Renal pelvis (tissue), 1 donor: ENCODE measurements at regions not wholly inside any gene's neighbourhood (a gene's known extent, or its start where the extent isn't known, plus 50 kb on each side); places are given as distances from the start of the nearest gene placed in this dataset.
"Not testable (repeated sequence)": the region's sequence is repeated elsewhere in the genome, so short reads cannot be mapped to it uniquely, and the experiment has no call there.

Experiments
- DNase-seq: peaks from one replicate; pipeline ENCODE4 v3.0.0-alpha.2; 2013

DNA sequence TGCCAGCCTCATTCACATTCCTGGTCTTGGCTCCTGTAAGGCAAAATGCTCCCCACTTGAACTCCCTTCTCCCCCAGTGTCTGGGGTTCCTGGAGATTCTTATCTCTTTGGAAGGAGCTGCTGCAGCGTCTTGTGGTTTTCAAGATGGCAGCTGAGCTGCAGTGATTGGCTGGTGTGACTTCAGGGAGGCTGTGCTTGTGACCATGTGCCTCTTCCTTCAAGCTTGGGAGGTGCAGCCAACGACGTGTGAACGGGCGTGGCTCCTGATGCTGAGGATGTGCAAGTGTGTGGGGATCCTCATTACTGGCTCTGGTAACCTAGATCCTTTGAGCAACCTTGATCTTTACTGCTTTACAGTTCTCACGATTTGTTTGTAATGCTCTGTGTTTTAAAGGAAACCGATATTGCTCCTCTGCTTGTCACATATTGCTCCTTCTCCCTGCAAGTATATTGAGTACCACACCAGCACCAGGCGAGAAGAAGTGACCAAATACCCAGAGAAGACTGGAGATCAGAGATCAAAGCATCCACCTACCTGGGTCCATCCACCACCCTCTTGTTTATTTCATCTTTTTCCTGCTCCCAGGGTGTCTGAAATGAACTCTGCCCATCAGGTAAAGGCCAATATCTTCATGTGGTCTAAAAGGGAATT, 208.5 kb downstream of the FGF9 start:
- DNase-seq: no peak

GRCh38 chr13:21882766-21883165, 211.9 kb downstream of the FGF9 start:
- no peak for DNase-seq

- DNase-seq: no peak
Observed at GRCh38 chr13:21883713-21884112, 212.8 kb downstream of the FGF9 start.

DNA sequence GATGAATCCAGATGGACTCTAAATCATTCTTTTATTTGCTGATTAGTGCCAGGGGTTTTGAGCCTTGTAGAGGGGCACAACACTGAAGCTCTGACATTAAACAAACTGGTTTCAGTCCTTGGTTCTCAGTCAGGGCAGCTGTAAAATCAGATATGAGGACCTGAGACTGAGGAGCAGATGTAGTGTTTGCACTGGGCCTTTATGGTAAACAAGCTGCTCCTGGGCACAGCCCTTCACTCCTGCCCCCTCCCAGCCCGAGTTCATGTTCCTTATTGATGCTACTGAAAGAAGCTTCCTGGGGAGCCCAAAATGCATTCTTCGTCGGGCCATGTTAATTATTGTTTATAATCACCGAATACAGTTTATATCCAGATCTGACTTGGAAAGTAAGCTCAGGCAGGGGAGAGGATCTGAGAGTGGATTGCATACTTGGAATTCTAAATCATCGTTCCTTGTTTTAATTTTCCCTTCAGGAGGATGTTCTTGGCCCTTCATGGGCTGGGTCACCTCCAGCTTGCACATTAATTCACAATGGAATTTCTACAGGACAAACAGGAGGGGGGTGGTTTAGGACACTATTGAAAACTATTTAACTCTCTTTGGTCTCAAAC, 213.5 kb downstream of the FGF9 start:
- no peak for DNase-seq

GRCh38 chr13:21884965-21885567, 214.2 kb downstream of the FGF9 start:
- DNase-seq: no peak

GRCh38 chr13:21885714-21886224, 214.9 kb downstream of the FGF9 start:
- DNase-seq: no peak

- no peak for DNase-seq
Observed at GRCh38 chr13:21889651-21890050, 218.8 kb downstream of the FGF9 start.

- not testable (repeated sequence) for DNase-seq
Observed at GRCh38 chr13:21890220-21890619, 219.3 kb downstream of the FGF9 start.

GRCh38 chr13:21894091-21894490, 223.2 kb downstream of the FGF9 start:
- DNase-seq: no peak

GRCh38 chr13:21894703-21895699, 224.1 kb downstream of the FGF9 start:
- DNase-seq: no peak

GRCh38 chr13:21895779-21896178, 224.9 kb downstream of the FGF9 start:
- DNase-seq: no peak

- no peak for DNase-seq
Observed at GRCh38 chr13:21897161-21897560, 226.3 kb downstream of the FGF9 start.

DNA sequence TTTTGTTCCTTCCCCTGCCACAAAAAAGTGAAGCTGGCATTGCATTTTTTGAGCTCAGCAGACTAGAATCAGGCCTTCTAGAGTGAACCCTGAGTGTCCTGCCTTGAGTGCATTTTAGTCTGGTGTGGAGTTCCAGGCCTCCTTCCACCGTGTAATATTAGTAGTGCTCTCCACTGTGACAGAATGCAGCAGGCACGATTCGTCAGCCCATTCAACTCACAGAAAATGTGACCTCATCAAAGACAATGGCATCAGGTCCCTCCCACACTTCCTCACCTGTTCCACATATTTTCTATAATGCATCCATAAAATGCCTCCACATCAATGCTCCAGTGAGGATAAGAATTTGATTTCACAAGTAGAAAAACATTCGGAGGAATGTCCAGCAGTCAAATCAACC, 227.6 kb downstream of the FGF9 start:
- no peak for DNase-seq

DNA sequence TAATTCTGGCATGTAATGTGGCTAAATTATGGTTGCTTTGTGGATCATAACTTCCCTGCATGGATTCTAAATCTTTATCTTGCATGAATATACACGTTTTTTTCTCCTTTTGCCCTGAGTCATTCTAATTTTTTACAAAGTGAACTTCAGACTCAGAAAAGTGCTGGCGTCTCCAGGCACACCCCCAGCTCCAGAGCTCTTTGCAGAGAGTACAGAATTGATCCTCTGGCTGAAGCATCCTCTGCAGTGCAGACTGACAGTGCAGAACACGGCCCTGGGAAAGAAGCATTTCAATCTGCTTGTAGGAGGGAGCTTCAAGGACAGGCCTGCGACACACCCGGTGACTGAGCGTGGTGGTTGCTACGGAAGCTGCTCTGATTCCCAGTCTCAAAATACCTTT, 228.1 kb downstream of the FGF9 start:
- DNase-seq: no peak

GRCh38 chr13:21901336-21901735, 230.5 kb downstream of the FGF9 start:
- no peak for DNase-seq

DNA sequence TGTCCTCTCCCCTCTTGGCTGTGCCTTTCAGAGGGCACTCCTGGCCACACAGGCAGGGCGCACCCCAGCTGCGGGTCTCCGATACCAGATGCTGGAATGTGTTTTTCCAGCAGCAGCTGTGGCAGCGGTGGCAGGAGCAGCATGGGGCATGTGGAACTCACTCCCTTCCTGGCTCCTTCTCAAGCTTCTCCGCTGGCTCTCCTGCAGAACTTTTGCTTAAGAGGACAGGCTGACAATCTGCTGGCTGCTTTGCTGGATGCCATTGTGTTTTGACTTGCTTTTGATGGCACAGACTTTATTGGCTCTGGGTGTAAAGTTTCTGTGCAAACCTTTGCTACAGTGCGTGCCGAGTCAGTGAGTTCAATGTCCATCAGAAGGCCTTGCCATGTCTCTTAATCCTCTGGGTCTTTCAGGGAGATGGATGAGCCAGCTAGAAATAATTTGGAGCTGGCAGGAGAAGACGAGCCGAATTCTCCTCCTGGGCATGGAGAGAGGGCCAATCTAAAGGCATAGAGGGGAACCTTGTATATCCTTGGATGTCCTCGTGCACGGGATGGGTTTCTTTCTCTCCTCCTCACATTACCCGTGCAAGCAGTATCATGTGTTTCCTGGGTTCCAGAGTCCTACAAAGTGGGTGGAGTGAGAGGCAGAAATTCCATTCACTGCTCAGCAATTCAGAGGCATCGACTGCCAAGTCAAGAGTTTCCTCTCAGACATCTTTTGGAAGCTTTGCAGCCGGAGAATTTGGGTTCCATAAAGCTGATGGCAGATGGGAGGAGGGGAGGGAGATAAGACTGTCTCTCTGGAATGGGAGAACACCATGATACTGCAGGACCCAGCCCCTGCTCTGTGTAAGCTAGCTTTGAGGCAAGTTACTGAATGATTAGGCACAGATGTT, 231.2 kb downstream of the FGF9 start:
- DNase-seq: no peak

DNA sequence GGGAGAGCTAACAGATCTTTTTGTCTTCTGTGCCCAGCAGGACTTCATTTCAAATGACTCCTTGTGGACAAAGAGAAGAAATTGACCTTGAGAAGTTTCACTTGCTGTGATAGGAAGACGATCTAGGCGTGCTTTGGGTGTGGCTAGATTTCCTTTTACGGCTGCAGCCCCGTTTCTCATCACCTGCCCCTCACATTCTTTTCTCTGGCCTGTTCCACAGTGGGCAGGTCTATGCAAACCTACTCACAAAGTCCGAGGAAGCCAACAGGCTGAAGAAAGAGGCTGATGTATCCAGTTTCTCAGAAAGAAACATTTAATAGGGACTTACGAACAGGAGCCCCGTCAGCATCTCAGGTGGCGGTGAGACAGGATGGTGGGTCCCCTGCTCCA, 231.8 kb downstream of the FGF9 start:
- DNase-seq: no peak

GRCh38 chr13:21905486-21905885, 234.6 kb downstream of the FGF9 start:
- no peak for DNase-seq

DNA sequence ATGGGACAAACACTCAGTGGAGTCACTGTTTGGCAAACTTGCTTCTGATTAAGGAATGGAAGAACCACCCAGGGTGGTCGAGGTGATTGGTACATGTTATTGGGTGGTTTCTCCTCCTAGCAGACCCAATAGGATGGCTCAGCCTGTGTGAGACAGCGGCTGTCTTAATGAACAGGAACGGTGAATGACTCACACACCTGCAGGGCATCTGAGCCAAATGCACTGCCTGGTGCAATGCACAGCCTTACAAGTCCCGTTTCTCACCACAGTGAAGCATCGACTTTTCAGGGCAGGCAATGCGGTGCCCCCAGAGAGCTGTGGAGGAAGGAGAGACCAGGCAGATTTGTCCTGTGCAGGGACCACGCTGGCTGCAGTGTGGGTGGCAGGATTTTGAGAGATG, 238.5 kb downstream of the FGF9 start:
- no peak for DNase-seq

DNA sequence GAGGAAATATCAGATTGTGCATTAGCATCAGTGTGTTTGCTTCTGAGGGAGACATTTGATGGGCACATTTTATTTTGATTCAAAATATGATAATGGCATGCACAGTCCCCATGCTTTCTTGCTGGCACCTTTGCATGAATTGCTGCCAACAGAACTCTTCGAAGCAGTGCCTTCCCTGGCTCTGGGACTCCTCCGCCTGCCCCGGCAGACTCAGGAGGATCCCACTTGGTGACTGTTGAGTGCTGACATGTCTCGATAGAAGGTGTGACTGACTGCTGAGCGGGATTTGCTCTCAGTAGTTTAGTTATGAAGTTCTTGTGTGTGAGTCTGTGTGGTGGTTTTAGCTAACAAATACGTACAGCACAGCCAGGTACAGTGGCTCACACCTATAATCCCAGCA, 239.7 kb downstream of the FGF9 start:
- DNase-seq: no peak

GRCh38 chr13:21911646-21912298, 240.9 kb downstream of the FGF9 start:
- DNase-seq: no peak
